Hepatocyte (in vitro differentiated cells): ENCODE measurements at regions not wholly inside any gene's neighbourhood (a gene's known extent, or its start where the extent isn't known, plus 50 kb on each side); places are given as distances from the start of the nearest gene placed in this dataset.

ENCODE experiments used
- CTCF ChIP-seq: fragments of 200-600 bp; sonication (generic); IDR thresholded peaks from 2 replicates; pipeline ENCODE4 v1.5.1; 2016; ENCODE audit warnings: antibody characterized with exemption, mild to moderate bottlenecking; ENCODE audit not compliant: poor library complexity
- EZH2 ChIP-seq: fragments of 200-600 bp; sonication (generic); IDR thresholded peaks from 2 replicates; pipeline ENCODE4 v1.6.1; 2016; ENCODE audit warnings: antibody characterized with exemption, mild to moderate bottlenecking, borderline replicate concordance

GRCh38 chr1:99131546-99131945 lies 126.9 kb upstream of the PLPPR5 start:
- TF ChIP-seq CTCF, result no peak
- no peak for TF ChIP-seq EZH2
